ENCODE measurements at regions not wholly inside any gene's neighbourhood (a gene's known extent, or its start where the extent isn't known, plus 50 kb on each side); places are given as distances from the start of the nearest gene placed in this dataset.
"Not testable (repeated sequence)": the region's sequence is repeated elsewhere in the genome, so short reads cannot be mapped to it uniquely, and the experiment has no call there.

GRCh38 chr6:91881791-91882190, 1294.9 kb upstream of the MAP3K7 start:
- H3K9me3 ChIP-seq (ENCODE audit: control insufficient read depth in 1 of 2, low read length in 2 of 2); H3K9ac ChIP-seq (ENCODE audit: low read depth in 1 of 2, low read length in 2 of 2); H3K27ac ChIP-seq (ENCODE audit: low read depth, low read length); H3K4me3 ChIP-seq (ENCODE audit: low read depth in 1 of 2, low read length in 2 of 2); H3K27me3 ChIP-seq (ENCODE audit: control insufficient read depth in 1 of 2, insufficient read depth in 2 of 2, low read length in 2 of 2); H3K4me1 ChIP-seq (ENCODE audit: control insufficient read depth in 1 of 2, insufficient read depth in 2 of 2, low read length in 2 of 2); H3K36me3 ChIP-seq (ENCODE audit: control insufficient read depth in 1 of 2, insufficient read depth in 2 of 2, low read length in 2 of 2): not testable (repeated sequence)

DNA sequence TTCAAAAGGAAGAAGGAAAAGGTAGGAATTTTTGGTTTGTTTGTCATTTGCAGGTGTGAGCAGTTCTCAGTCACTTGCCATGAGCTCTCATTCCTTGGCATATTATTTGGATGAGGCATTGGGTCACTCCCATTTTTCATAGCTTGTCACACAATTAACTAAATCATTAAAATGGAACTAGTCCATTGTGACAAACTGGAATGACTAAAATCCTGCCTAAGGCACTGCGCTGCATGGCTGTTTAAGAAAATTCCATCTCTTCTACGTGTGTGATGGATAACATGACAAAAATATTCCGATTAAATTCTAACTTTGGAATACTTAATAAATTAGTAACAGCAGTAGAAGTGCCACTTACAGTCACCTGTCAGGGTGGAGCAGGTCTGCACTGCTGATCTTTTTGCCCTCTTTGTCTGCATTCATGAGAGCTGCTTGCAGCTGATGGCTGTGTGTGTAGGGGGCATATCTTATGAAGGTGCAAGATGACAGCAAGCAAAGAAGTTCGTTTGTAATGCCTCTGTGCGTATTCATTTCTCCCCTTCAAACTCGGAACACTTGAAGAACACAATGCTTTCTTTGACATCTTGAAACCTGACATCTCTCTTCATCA, 1292.6 kb upstream of the MAP3K7 start:
- H3K9ac ChIP-seq (ENCODE audit: low read depth in 1 of 2, low read length in 2 of 2) = no peak overlapping the region

GRCh38 chr6:91877994-91878393, 1291.1 kb upstream of the MAP3K7 start:
- H3K27ac ChIP-seq (ENCODE audit: low read depth, low read length) = no peak overlapping the region
- H3K36me3 ChIP-seq (ENCODE audit: control insufficient read depth in 1 of 2, insufficient read depth in 2 of 2, low read length in 2 of 2) = no peaks in the 10 kb centered on the region
- H3K4me1 ChIP-seq (ENCODE audit: control insufficient read depth in 1 of 2, insufficient read depth in 2 of 2, low read length in 2 of 2) = no peaks in the 10 kb centered on the region
- no peaks in the 10 kb centered on the region for H3K27me3 ChIP-seq (ENCODE audit: control insufficient read depth in 1 of 2, insufficient read depth in 2 of 2, low read length in 2 of 2)
- no peaks in the 10 kb centered on the region for H3K9me3 ChIP-seq (ENCODE audit: control insufficient read depth in 1 of 2, low read length in 2 of 2)
- no peak overlapping the region for H3K9ac ChIP-seq (ENCODE audit: low read depth in 1 of 2, low read length in 2 of 2)
- no peak overlapping the region for H3K4me3 ChIP-seq (ENCODE audit: low read depth in 1 of 2, low read length in 2 of 2)

More for the DNA sequence above, 1292.6 kb upstream of the MAP3K7 start:
- Histone ChIP-seq H3K4me3 (ENCODE audit: low read depth in 1 of 2, low read length in 2 of 2) (no peak overlapping the region), H3K9me3 (ENCODE audit: control insufficient read depth in 1 of 2, low read length in 2 of 2) (no peaks in the 10 kb centered on the region), H3K36me3 (ENCODE audit: control insufficient read depth in 1 of 2, insufficient read depth in 2 of 2, low read length in 2 of 2) (no peaks in the 10 kb centered on the region), H3K4me1 (ENCODE audit: control insufficient read depth in 1 of 2, insufficient read depth in 2 of 2, low read length in 2 of 2) (no peaks in the 10 kb centered on the region), H3K27ac (ENCODE audit: low read depth, low read length) (no peak overlapping the region), H3K27me3 (ENCODE audit: control insufficient read depth in 1 of 2, insufficient read depth in 2 of 2, low read length in 2 of 2) (no peaks in the 10 kb centered on the region)

DNA sequence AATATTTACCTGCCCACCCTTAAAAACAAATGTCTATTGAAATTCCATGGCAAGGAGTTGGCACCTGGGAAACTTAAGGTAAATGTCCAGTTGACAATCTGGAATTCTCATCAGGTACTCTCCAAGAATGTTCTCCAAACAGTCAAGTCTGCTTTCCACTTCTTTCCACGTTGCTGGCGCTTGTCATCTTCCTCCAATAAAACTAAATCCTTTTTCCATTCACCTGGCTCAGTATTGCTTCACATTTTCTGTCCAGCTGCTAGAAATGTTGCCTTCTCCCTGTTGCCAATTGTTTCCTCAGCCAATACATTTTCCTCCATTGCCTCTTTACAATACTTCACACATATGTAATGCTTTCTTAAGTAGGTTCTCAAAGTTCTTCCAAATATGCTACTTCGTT, 1288.1 kb upstream of the MAP3K7 start:
- Histone ChIP-seq H3K27me3 (ENCODE audit: control insufficient read depth in 1 of 2, insufficient read depth in 2 of 2, low read length in 2 of 2) (no peaks in the 10 kb centered on the region), H3K27ac (ENCODE audit: low read depth, low read length) (no peak overlapping the region), H3K4me1 (ENCODE audit: control insufficient read depth in 1 of 2, insufficient read depth in 2 of 2, low read length in 2 of 2) (no peaks in the 10 kb centered on the region), H3K9me3 (ENCODE audit: control insufficient read depth in 1 of 2, low read length in 2 of 2) (no peaks in the 10 kb centered on the region), H3K9ac (ENCODE audit: low read depth in 1 of 2, low read length in 2 of 2) (no peak overlapping the region), H3K4me3 (ENCODE audit: low read depth in 1 of 2, low read length in 2 of 2) (no peak overlapping the region), H3K36me3 (ENCODE audit: control insufficient read depth in 1 of 2, insufficient read depth in 2 of 2, low read length in 2 of 2) (no peaks in the 10 kb centered on the region)

DNA sequence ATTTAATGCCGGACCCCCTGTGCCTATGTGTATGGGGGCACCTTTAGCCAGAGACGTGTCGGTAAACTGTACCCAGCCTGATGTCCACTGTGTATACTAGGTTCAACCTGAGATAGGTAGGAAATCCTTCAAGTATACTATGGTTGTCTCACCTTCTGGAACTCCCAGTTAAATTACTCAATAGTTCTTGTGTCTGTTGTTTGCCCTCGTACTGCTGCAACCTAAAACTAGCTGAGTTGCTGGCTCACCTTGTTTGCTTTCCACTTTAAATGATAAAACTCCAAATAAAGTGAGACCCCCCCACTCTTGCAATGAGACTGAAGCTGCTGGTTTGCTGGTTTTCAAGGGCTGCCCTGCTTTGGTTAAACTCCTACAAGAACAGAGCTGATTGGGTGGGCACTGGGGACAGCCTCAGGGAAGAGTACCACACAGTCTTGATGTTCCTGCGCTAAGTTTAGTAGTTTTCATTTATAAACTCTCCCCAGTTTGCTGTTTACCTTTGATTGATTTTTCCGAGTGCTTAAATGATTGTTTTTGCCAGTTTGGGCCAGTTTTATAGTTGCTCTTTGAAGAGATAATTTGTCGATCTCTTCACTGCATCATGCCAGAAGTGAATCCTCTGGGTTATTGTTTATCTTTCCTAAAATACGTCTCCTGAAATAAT, 1281.8 kb upstream of the MAP3K7 start:
- H3K36me3 ChIP-seq (ENCODE audit: control insufficient read depth in 1 of 2, insufficient read depth in 2 of 2, low read length in 2 of 2) = no peaks in the 10 kb centered on the region
- H3K9ac ChIP-seq (ENCODE audit: low read depth in 1 of 2, low read length in 2 of 2) = no peak overlapping the region

GRCh38 chr6:91865889-91866288, 1279.0 kb upstream of the MAP3K7 start:
- H3K27ac ChIP-seq (ENCODE audit: low read depth, low read length) = no peak overlapping the region
- no peaks in the 10 kb centered on the region for H3K4me1 ChIP-seq (ENCODE audit: control insufficient read depth in 1 of 2, insufficient read depth in 2 of 2, low read length in 2 of 2)
- H3K27me3 ChIP-seq (ENCODE audit: control insufficient read depth in 1 of 2, insufficient read depth in 2 of 2, low read length in 2 of 2) = no peaks in the 10 kb centered on the region
- H3K36me3 ChIP-seq (ENCODE audit: control insufficient read depth in 1 of 2, insufficient read depth in 2 of 2, low read length in 2 of 2) = no peaks in the 10 kb centered on the region
- H3K9me3 ChIP-seq (ENCODE audit: control insufficient read depth in 1 of 2, low read length in 2 of 2) = no peaks in the 10 kb centered on the region
- H3K9ac ChIP-seq (ENCODE audit: low read depth in 1 of 2, low read length in 2 of 2) = no peak overlapping the region
- H3K4me3 ChIP-seq (ENCODE audit: low read depth in 1 of 2, low read length in 2 of 2) = no peak overlapping the region

More for the DNA sequence above, 1281.8 kb upstream of the MAP3K7 start:
- no peaks in the 10 kb centered on the region for H3K9me3 ChIP-seq (ENCODE audit: control insufficient read depth in 1 of 2, low read length in 2 of 2)
- no peaks in the 10 kb centered on the region for H3K27me3 ChIP-seq (ENCODE audit: control insufficient read depth in 1 of 2, insufficient read depth in 2 of 2, low read length in 2 of 2)
- H3K4me3 ChIP-seq (ENCODE audit: low read depth in 1 of 2, low read length in 2 of 2) = no peak overlapping the region
- no peaks in the 10 kb centered on the region for H3K4me1 ChIP-seq (ENCODE audit: control insufficient read depth in 1 of 2, insufficient read depth in 2 of 2, low read length in 2 of 2)
- no peak overlapping the region for H3K27ac ChIP-seq (ENCODE audit: low read depth, low read length)

- no peak overlapping the region for H3K4me3 ChIP-seq (ENCODE audit: low read depth in 1 of 2, low read length in 2 of 2)
- no peaks in the 10 kb centered on the region for H3K9me3 ChIP-seq (ENCODE audit: control insufficient read depth in 1 of 2, low read length in 2 of 2)
- no peak overlapping the region for H3K27ac ChIP-seq (ENCODE audit: low read depth, low read length)
- H3K9ac ChIP-seq (ENCODE audit: low read depth in 1 of 2, low read length in 2 of 2) = no peak overlapping the region
- H3K27me3 ChIP-seq (ENCODE audit: control insufficient read depth in 1 of 2, insufficient read depth in 2 of 2, low read length in 2 of 2) = no peaks in the 10 kb centered on the region
- H3K4me1 ChIP-seq (ENCODE audit: control insufficient read depth in 1 of 2, insufficient read depth in 2 of 2, low read length in 2 of 2) = no peaks in the 10 kb centered on the region
- H3K36me3 ChIP-seq (ENCODE audit: control insufficient read depth in 1 of 2, insufficient read depth in 2 of 2, low read length in 2 of 2) = no peaks in the 10 kb centered on the region
Observed at GRCh38 chr6:91864911-91865310, 1278.0 kb upstream of the MAP3K7 start.

GRCh38 chr6:91860541-91861335, 1273.9 kb upstream of the MAP3K7 start:
- no peak overlapping the region for H3K4me3 ChIP-seq (ENCODE audit: low read depth in 1 of 2, low read length in 2 of 2)
- H3K36me3 ChIP-seq (ENCODE audit: control insufficient read depth in 1 of 2, insufficient read depth in 2 of 2, low read length in 2 of 2) = no peaks in the 10 kb centered on the region
- H3K27me3 ChIP-seq (ENCODE audit: control insufficient read depth in 1 of 2, insufficient read depth in 2 of 2, low read length in 2 of 2) = no peaks in the 10 kb centered on the region
- H3K27ac ChIP-seq (ENCODE audit: low read depth, low read length) = no peak overlapping the region
- no peaks in the 10 kb centered on the region for H3K4me1 ChIP-seq (ENCODE audit: control insufficient read depth in 1 of 2, insufficient read depth in 2 of 2, low read length in 2 of 2)
- no peak overlapping the region for H3K9ac ChIP-seq (ENCODE audit: low read depth in 1 of 2, low read length in 2 of 2)
- H3K9me3 ChIP-seq (ENCODE audit: control insufficient read depth in 1 of 2, low read length in 2 of 2) = no peaks in the 10 kb centered on the region

- no peaks in the 10 kb centered on the region for H3K4me1 ChIP-seq (ENCODE audit: control insufficient read depth in 1 of 2, insufficient read depth in 2 of 2, low read length in 2 of 2)
- H3K9me3 ChIP-seq (ENCODE audit: control insufficient read depth in 1 of 2, low read length in 2 of 2) = no peaks in the 10 kb centered on the region
- H3K9ac ChIP-seq (ENCODE audit: low read depth in 1 of 2, low read length in 2 of 2) = no peak overlapping the region
- H3K27me3 ChIP-seq (ENCODE audit: control insufficient read depth in 1 of 2, insufficient read depth in 2 of 2, low read length in 2 of 2) = no peaks in the 10 kb centered on the region
- H3K27ac ChIP-seq (ENCODE audit: low read depth, low read length) = no peak overlapping the region
- H3K4me3 ChIP-seq (ENCODE audit: low read depth in 1 of 2, low read length in 2 of 2) = no peak overlapping the region
- no peaks in the 10 kb centered on the region for H3K36me3 ChIP-seq (ENCODE audit: control insufficient read depth in 1 of 2, insufficient read depth in 2 of 2, low read length in 2 of 2)
Observed at GRCh38 chr6:91852252-91852651, 1265.4 kb upstream of the MAP3K7 start.

DNA sequence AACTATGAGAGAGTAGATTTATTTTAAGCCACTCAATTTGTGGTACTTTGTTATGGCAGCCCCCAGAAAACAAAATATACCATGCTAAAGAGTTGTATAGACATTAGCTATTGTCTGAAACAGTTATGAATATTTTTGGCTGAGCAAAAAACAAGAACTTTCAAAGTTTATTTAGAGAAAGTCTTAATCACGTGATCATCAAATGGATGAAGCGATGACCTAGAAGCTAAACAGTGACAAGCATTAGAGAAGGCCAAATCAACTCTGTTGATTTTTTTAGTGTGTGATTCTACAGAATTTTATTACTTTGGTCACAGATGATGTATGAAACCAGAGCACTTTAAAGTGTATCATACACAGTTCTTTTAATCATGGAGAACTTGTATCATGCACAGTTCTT, 1247.9 kb upstream of the MAP3K7 start:
- no peaks in the 10 kb centered on the region for H3K4me1 ChIP-seq (ENCODE audit: control insufficient read depth in 1 of 2, insufficient read depth in 2 of 2, low read length in 2 of 2)
- no peaks in the 10 kb centered on the region for H3K27me3 ChIP-seq (ENCODE audit: control insufficient read depth in 1 of 2, insufficient read depth in 2 of 2, low read length in 2 of 2)
- no peak overlapping the region for H3K4me3 ChIP-seq (ENCODE audit: low read depth in 1 of 2, low read length in 2 of 2)
- H3K27ac ChIP-seq (ENCODE audit: low read depth, low read length) = no peak overlapping the region
- no peaks in the 10 kb centered on the region for H3K9me3 ChIP-seq (ENCODE audit: control insufficient read depth in 1 of 2, low read length in 2 of 2)
- no peak overlapping the region for H3K9ac ChIP-seq (ENCODE audit: low read depth in 1 of 2, low read length in 2 of 2)
- H3K36me3 ChIP-seq (ENCODE audit: control insufficient read depth in 1 of 2, insufficient read depth in 2 of 2, low read length in 2 of 2) = no peaks in the 10 kb centered on the region
